HepG2 (cell line): ENCODE measurements at regions not wholly inside any gene's neighbourhood (a gene's known extent, or its start where the extent isn't known, plus 50 kb on each side); places are given as distances from the start of the nearest gene placed in this dataset.

Source experiments
- ATF7 ChIP-seq, 2 experiments: fragments of 450-650 bp in 1 of 2; sonication (generic) in 1 of 2; formaldehyde crosslinking in 1 of 2; IDR thresholded peaks; 2 replicates each; pipeline versions ENCODE4 v1.4.0 to v1.6.1; 2016 to 2020; ENCODE audit warnings: antibody characterized with exemption in 1 of 2, mild to moderate bottlenecking in 1 of 2, missing genetic modification reagents in 1 of 2
- BHLHE40 ChIP-seq: IDR thresholded peaks from 2 replicates; pipeline ENCODE4 v1.6.1; 2011; ENCODE audit warnings: low read length, improper control_type of control experiment
- CTCF ChIP-seq: sonication (generic); formaldehyde crosslinking; IDR thresholded peaks from 2 replicates; pipeline ENCODE4 v1.5.0; 2020; ENCODE audit warnings: mild to moderate bottlenecking, missing genetic modification reagents, moderate library complexity
- GATA4 ChIP-seq: sonication (generic); IDR thresholded peaks from 2 replicates; pipeline ENCODE4 v1.6.1; 2016; ENCODE audit warnings: antibody characterized with exemption, low read depth, borderline replicate concordance
- IRF1 ChIP-seq: sonication (generic); formaldehyde crosslinking; IDR thresholded peaks from 2 replicates; pipeline ENCODE4 v1.4.0; 2020; ENCODE audit warnings: low read depth, mild to moderate bottlenecking, missing genetic modification reagents
- POLR2A ChIP-seq, 2 experiments: IDR thresholded peaks; 2 replicates each; pipeline ENCODE4 v1.6.1; 2011; ENCODE audit warnings: low read depth in 2 of 2, low read length in 2 of 2, mild to moderate bottlenecking in 1 of 2, moderate library complexity in 1 of 2; ENCODE audit not compliant: insufficient read depth in 1 of 2
- SRSF4 ChIP-seq: fragments of 200-400 bp; formaldehyde crosslinking; IDR thresholded peaks from one replicate; pipeline ENCODE4 v1.6.1; 2018; ENCODE audit warnings: mild to moderate bottlenecking, low read depth, low read length, moderate library complexity; ENCODE audit not compliant: poor library complexity, severe bottlenecking
- ZNF264 ChIP-seq: sonication (generic); formaldehyde crosslinking; IDR thresholded peaks from 2 replicates; pipeline ENCODE4 v1.4.0; 2020; ENCODE audit warnings: missing genetic modification reagents
- ZNF543 ChIP-seq: sonication (generic); formaldehyde crosslinking; IDR thresholded peaks from 2 replicates; pipeline ENCODE4 v1.4.0; 2020; ENCODE audit warnings: mild to moderate bottlenecking, missing genetic modification reagents
- ZNF552 ChIP-seq: sonication (generic); formaldehyde crosslinking; IDR thresholded peaks from 2 replicates; pipeline ENCODE4 v1.9.0; 2022; ENCODE audit warnings: missing genetic modification reagents, mild to moderate bottlenecking, borderline replicate concordance
- ZNF687 ChIP-seq: sonication (generic); formaldehyde crosslinking; IDR thresholded peaks from 2 replicates; pipeline ENCODE4 v1.5.1; 2020; ENCODE audit warnings: mild to moderate bottlenecking, missing genetic modification reagents, moderate library complexity
- ZSCAN20 ChIP-seq: sonication (generic); formaldehyde crosslinking; IDR thresholded peaks from 2 replicates; pipeline ENCODE4 v1.4.0; 2020; ENCODE audit warnings: missing genetic modification reagents, mild to moderate bottlenecking, borderline replicate concordance

GRCh38 chr4:170988446-170988845 lies 824.8 kb upstream of the GALNTL6 start:
- TF ChIP-seq IRF1 (CRISPR knock-in tag), result no peak
- TF ChIP-seq SRSF4, result no peak
- TF ChIP-seq POLR2A (IDR thresholded peaks at IDR 0.05; ENCODE audit: insufficient read depth in 1 of 2, low read depth in 2 of 2, low read length in 2 of 2), result no peak
- no peak for TF ChIP-seq ZNF543 (CRISPR knock-in tag)
- TF ChIP-seq ZNF687 (CRISPR knock-in tag), result no peak
- no peak for TF ChIP-seq ZNF264 (CRISPR knock-in tag)
- no peak for TF ChIP-seq CTCF (CRISPR knock-in tag)
- TF ChIP-seq ZSCAN20, result no peak
- TF ChIP-seq ATF7 (IDR thresholded peaks at IDR 0.05), result no peak
- no peak for TF ChIP-seq ATF7 (CRISPR knock-in tag; IDR thresholded peaks at IDR 0.05)
- no peak for TF ChIP-seq ZNF552 (CRISPR knock-in tag)
- no peak for TF ChIP-seq BHLHE40
- no peak for TF ChIP-seq GATA4
